ENCODE measurements at regions not wholly inside any gene's neighbourhood (a gene's known extent, or its start where the extent isn't known, plus 50 kb on each side); places are given as distances from the start of the nearest gene placed in this dataset.

- TF ChIP-seq CTCF (IDR thresholded peaks at IDR 0.05; ENCODE audit: insufficient read depth, missing control alignments): no peak
- DNase-seq (ENCODE audit: insufficient read length, low spot score): no peak
Observed at GRCh38 chr12:46884362-46884761, 58.6 kb upstream of the SLC38A4 start.

GRCh38 chr12:46886541-46887041 is 60.8 kb upstream of the SLC38A4 start:
- no peak for DNase-seq (ENCODE audit: insufficient read length, low spot score)
- FAIRE-seq: no peak
- no peak for TF ChIP-seq CTCF (IDR thresholded peaks at IDR 0.05; ENCODE audit: insufficient read depth, missing control alignments)

More at GRCh38 chr12:46884362-46884761, 58.6 kb upstream of the SLC38A4 start:
- FAIRE-seq: no peak

- no peak for TF ChIP-seq CTCF (IDR thresholded peaks at IDR 0.05; ENCODE audit: insufficient read depth, missing control alignments)
- FAIRE-seq: no peak
- no peak for DNase-seq (ENCODE audit: insufficient read length, low spot score)
Observed at GRCh38 chr12:46887870-46888269, 62.1 kb upstream of the SLC38A4 start.

GRCh38 chr12:46888568-46888967 is 62.8 kb upstream of the SLC38A4 start:
- DNase-seq (ENCODE audit: insufficient read length, low spot score) (no peak), FAIRE-seq (no peak)
- no peak for TF ChIP-seq CTCF (IDR thresholded peaks at IDR 0.05; ENCODE audit: insufficient read depth, missing control alignments)

GRCh38 chr12:46891306-46891705 is 65.5 kb upstream of the SLC38A4 start:
- FAIRE-seq (no peak), DNase-seq (ENCODE audit: insufficient read length, low spot score) (no peak)
- no peak for TF ChIP-seq CTCF (IDR thresholded peaks at IDR 0.05; ENCODE audit: insufficient read depth, missing control alignments)

GRCh38 chr12:46892034-46892705 is 66.4 kb upstream of the SLC38A4 start:
- FAIRE-seq (no peak), DNase-seq (ENCODE audit: insufficient read length, low spot score) (no peak)
- TF ChIP-seq CTCF (IDR thresholded peaks at IDR 0.05; ENCODE audit: insufficient read depth, missing control alignments): no peak

- no peak for DNase-seq (ENCODE audit: insufficient read length, low spot score)
- no peak for FAIRE-seq
- no peak for TF ChIP-seq CTCF (IDR thresholded peaks at IDR 0.05; ENCODE audit: insufficient read depth, missing control alignments)
Observed at GRCh38 chr12:46892887-46893286, 67.1 kb upstream of the SLC38A4 start.
